ENCODE measurements at regions not wholly inside any gene's neighbourhood (a gene's known extent, or its start where the extent isn't known, plus 50 kb on each side); places are given as distances from the start of the nearest gene placed in this dataset.

GRCh38 chrX:69072486-69073006 is 92.7 kb downstream of the PJA1 start:
- Histone ChIP-seq H3K36me3 (ENCODE audit: insufficient read depth in 1 of 2, low read depth in 1 of 2) (no peaks in the 10 kb centered on the region), H3K27me3 (ENCODE audit: insufficient read depth in 3 of 3, low read length in 2 of 3) (peaks cover 0 to 11% (median 0%) of the 10 kb centered on the region in 3 donors), H3K9me3 (no peaks in the 10 kb centered on the region), H3K4me3 (no peak overlapping the region), H3K27ac (no peak overlapping the region), H3K4me1 (no peaks in the 10 kb centered on the region)
- intact Hi-C loops (cut with DNase I): no loop called here
- ATAC-seq (no peak), DNase-seq (no peak)
- TF ChIP-seq CTCF (IDR thresholded peaks at IDR 0.05): no peak
- WGBS, 3 donors: 73 to 88% (median 75%) methylated on average over 6 of the region's 6 CpGs

- DNase-seq (peak; percentile 44 to 75), ATAC-seq (peak; percentile 54 to 84 (median 74))
- Histone ChIP-seq H3K36me3 (ENCODE audit: insufficient read depth in 1 of 2, low read depth in 1 of 2) (no peaks in the 10 kb centered on the region), H3K4me1 (no peaks in the 10 kb centered on the region), H3K27ac (no peak overlapping the region), H3K27me3 (ENCODE audit: insufficient read depth in 3 of 3, low read length in 2 of 3) (peaks cover 0 to 9% (median 0%) of the 10 kb centered on the region in 3 donors), H3K4me3 (no peak overlapping the region), H3K9me3 (no peaks in the 10 kb centered on the region)
- TF ChIP-seq CTCF (IDR thresholded peaks at IDR 0.05): no peak
- intact Hi-C loops (cut with DNase I): no loop called here
- 33 to 56% (median 38%) methylated on average over 9 to 12 of the region's 12 CpGs for WGBS, 3 donors
These were observed 94.2 kb downstream of the PJA1 start for GRCh38 chrX:69070949-69071650.

GRCh38 chrX:69069876-69070275 is 95.4 kb downstream of the PJA1 start:
- H3K4me3 ChIP-seq: no peak overlapping the region
- no peak for DNase-seq
- intact Hi-C loops (cut with DNase I): no loop called here
- H3K4me1 ChIP-seq: no peaks in the 10 kb centered on the region
- no peaks in the 10 kb centered on the region for H3K36me3 ChIP-seq (ENCODE audit: insufficient read depth in 1 of 2, low read depth in 1 of 2)
- no peak for TF ChIP-seq CTCF (IDR thresholded peaks at IDR 0.05)
- peaks cover 0 to 3% (median 0%) of the 10 kb centered on the region in 3 donors for H3K27me3 ChIP-seq (ENCODE audit: insufficient read depth in 3 of 3, low read length in 2 of 3)
- ATAC-seq: no peak
- no peak overlapping the region for H3K27ac ChIP-seq
- no peaks in the 10 kb centered on the region for H3K9me3 ChIP-seq
- 80 to 94% (median 81%) methylated on average over 3 of the region's 3 CpGs for WGBS, 3 donors

- ATAC-seq (no peak), DNase-seq (no peak)
- no peak overlapping the region for H3K4me3 ChIP-seq
- no peaks in the 10 kb centered on the region for H3K36me3 ChIP-seq (ENCODE audit: insufficient read depth in 1 of 2, low read depth in 1 of 2)
- TF ChIP-seq CTCF (IDR thresholded peaks at IDR 0.05): no peak
- H3K27ac ChIP-seq: no peak overlapping the region
- intact Hi-C loops (cut with DNase I): no loop called here
- peaks cover 3% of the 10 kb centered on the region for H3K9me3 ChIP-seq
- WGBS, 3 donors: 31 to 63% (median 61%) methylated on average over 2 to 4 of the region's 4 CpGs
- H3K27me3 ChIP-seq (ENCODE audit: insufficient read depth in 3 of 3, low read length in 2 of 3): peaks cover 0 to 4% (median 0%) of the 10 kb centered on the region in 3 donors
- no peaks in the 10 kb centered on the region for H3K4me1 ChIP-seq
These were observed 96.2 kb downstream of the PJA1 start for GRCh38 chrX:69069086-69069445.

Data from psoas muscle (tissue), 7 donors.